ENCODE measurements at regions not wholly inside any gene's neighbourhood (a gene's known extent, or its start where the extent isn't known, plus 50 kb on each side); places are given as distances from the start of the nearest gene placed in this dataset.

- DNase-seq (ENCODE audit: low read depth) = no peak
- no peak for TF ChIP-seq CTCF (IDR thresholded peaks at IDR 0.05; ENCODE audit: low read length, missing control alignments)
- H3K4me3 ChIP-seq (replicated peaks; ENCODE audit: low read depth, low read length) = no peak overlapping the region
These were observed 73.2 kb downstream of the VEGFA start for GRCh38 chr6:43843097-43843645.

- no peak overlapping the region for H3K4me3 ChIP-seq (replicated peaks; ENCODE audit: low read depth, low read length)
- no peak for TF ChIP-seq CTCF (IDR thresholded peaks at IDR 0.05; ENCODE audit: low read length, missing control alignments)
- no peak for DNase-seq (ENCODE audit: low read depth)
These were observed 72.3 kb downstream of the VEGFA start for GRCh38 chr6:43842231-43842794.

- no peak for TF ChIP-seq CTCF (IDR thresholded peaks at IDR 0.05; ENCODE audit: low read length, missing control alignments)
- peak; percentile 32 for DNase-seq (ENCODE audit: low read depth)
These were observed 70.6 kb downstream of the VEGFA start for GRCh38 chr6:43840490-43841218.

GRCh38 chr6:43838276-43839036, 68.4 kb downstream of the VEGFA start:
- H3K4me3 ChIP-seq (replicated peaks; ENCODE audit: low read depth, low read length) = no peak overlapping the region
- TF ChIP-seq CTCF (IDR thresholded peaks at IDR 0.05; ENCODE audit: low read length, missing control alignments) = peak; percentile 58
- DNase-seq (ENCODE audit: low read depth) = peak; percentile 76

More at GRCh38 chr6:43840490-43841218, 70.6 kb downstream of the VEGFA start:
- H3K4me3 ChIP-seq (replicated peaks; ENCODE audit: low read depth, low read length) = no peak overlapping the region

- H3K4me3 ChIP-seq (replicated peaks; ENCODE audit: low read depth, low read length) = no peak overlapping the region
- no peak for DNase-seq (ENCODE audit: low read depth)
- TF ChIP-seq CTCF (IDR thresholded peaks at IDR 0.05; ENCODE audit: low read length, missing control alignments) = no peak
These were observed 67.5 kb downstream of the VEGFA start for GRCh38 chr6:43837507-43837906.

- no peak for DNase-seq (ENCODE audit: low read depth)
- TF ChIP-seq CTCF (IDR thresholded peaks at IDR 0.05; ENCODE audit: low read length, missing control alignments) = no peak
- no peak overlapping the region for H3K4me3 ChIP-seq (replicated peaks; ENCODE audit: low read depth, low read length)
These were observed 66.7 kb downstream of the VEGFA start for GRCh38 chr6:43836507-43837240.

Measured in fibroblast of pulmonary artery (primary cell).